Activated B cell treated with CpG ODN at 0.5 μM for 24 hours (primary cell): ENCODE measurements at regions not wholly inside any gene's neighbourhood (a gene's known extent, or its start where the extent isn't known, plus 50 kb on each side); places are given as distances from the start of the nearest gene placed in this dataset.

Experiments used
- ATAC-seq: fragments of 200-7000 bp; cut with Tn5 transposase; one replicate; pipeline ENCODE4 v1.10.0; 2021; ENCODE audit warnings: low read depth, mild to moderate bottlenecking, moderate library complexity
- CTCF ChIA-PET: fragments of 350-600 bp; sonication (Branson Sonifier 250); formaldehyde crosslinking; loops from one replicate; lab custom pipeline; 2021; ENCODE audit warnings: antibody characterized with exemption; lab: Charles Lee
- POLR2A ChIA-PET: fragments of 350-600 bp; sonication (Branson Sonifier 250); formaldehyde crosslinking; loops from one replicate; lab custom pipeline; 2021; ENCODE audit warnings: antibody characterized with exemption; lab: Charles Lee
- DNase-seq: peaks from one replicate; pipeline ENCODE4 v3.0.0; 2022
- H3K27ac Mint-ChIP-seq: one replicate; pipeline ENCODE4 v1.8.0; 2020; ENCODE audit warnings: mixed read lengths
- H3K27me3 Mint-ChIP-seq: one replicate; pipeline ENCODE4 v1.8.0; 2021; ENCODE audit warnings: mixed read lengths
- H3K36me3 Mint-ChIP-seq: one replicate; pipeline ENCODE4 v1.8.0; 2021; ENCODE audit warnings: low read depth, mixed read lengths
- H3K4me1 Mint-ChIP-seq: one replicate; pipeline ENCODE4 v1.8.0; 2021; ENCODE audit warnings: mixed read lengths
- H3K4me3 Mint-ChIP-seq: one replicate; pipeline ENCODE4 v1.8.0; 2020; ENCODE audit warnings: mild to moderate bottlenecking, mixed read lengths
- H3K9me3 Mint-ChIP-seq: one replicate; pipeline ENCODE4 v1.8.0; 2020; ENCODE audit warnings: mixed read lengths
- intact Hi-C: fragments of 100-400 bp; cut with micrococcal nuclease; formaldehyde crosslinking; loops from one replicate; pipeline ENCODE4 v1.15.1; 2024
- TF ChIP-seq, protein P1 (sequence below): fragments of 200-600 bp; IDR thresholded peaks from one replicate; pipeline ENCODE4 v1.8.0; 2022; ENCODE audit warnings: antibody characterized with exemption, mild to moderate bottlenecking

DNA sequence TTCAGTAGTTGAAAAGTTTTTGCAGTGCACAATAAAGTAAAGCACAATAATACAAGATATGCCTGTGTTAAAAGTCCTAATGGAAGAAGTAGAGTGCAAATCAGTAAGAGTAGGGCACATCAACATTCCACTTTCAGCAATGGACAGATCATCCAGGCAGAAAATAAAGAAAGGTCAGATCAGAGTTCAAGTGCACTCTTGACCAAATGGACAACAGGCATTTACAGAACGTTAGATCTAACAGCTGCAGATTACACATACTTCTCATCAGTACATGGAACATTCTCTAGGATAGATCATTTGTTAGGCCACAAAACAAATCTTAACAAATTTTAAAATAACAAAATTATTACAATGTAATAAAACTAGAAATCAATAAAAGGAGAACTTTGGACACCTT is 1373.5 kb upstream of the PABPC4L start:
- intact Hi-C loops: no loop called here
- H3K27me3 Mint-ChIP-seq: no peaks in the 10 kb centered on the region
- TF ChIP-seq, protein P1, sequence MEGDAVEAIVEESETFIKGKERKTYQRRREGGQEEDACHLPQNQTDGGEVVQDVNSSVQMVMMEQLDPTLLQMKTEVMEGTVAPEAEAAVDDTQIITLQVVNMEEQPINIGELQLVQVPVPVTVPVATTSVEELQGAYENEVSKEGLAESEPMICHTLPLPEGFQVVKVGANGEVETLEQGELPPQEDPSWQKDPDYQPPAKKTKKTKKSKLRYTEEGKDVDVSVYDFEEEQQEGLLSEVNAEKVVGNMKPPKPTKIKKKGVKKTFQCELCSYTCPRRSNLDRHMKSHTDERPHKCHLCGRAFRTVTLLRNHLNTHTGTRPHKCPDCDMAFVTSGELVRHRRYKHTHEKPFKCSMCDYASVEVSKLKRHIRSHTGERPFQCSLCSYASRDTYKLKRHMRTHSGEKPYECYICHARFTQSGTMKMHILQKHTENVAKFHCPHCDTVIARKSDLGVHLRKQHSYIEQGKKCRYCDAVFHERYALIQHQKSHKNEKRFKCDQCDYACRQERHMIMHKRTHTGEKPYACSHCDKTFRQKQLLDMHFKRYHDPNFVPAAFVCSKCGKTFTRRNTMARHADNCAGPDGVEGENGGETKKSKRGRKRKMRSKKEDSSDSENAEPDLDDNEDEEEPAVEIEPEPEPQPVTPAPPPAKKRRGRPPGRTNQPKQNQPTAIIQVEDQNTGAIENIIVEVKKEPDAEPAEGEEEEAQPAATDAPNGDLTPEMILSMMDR: no peak
- peaks cover 3% of the 10 kb centered on the region for H3K9me3 Mint-ChIP-seq
- ATAC-seq (no peak), DNase-seq (no peak)
- H3K4me1 Mint-ChIP-seq: no peaks in the 10 kb centered on the region
- no peak overlapping the region for H3K4me3 Mint-ChIP-seq
- H3K27ac Mint-ChIP-seq: no peak overlapping the region
- H3K36me3 Mint-ChIP-seq: no peaks in the 10 kb centered on the region
- ChIA-PET POLR2A (no interaction called here), CTCF (no interaction called here)

DNA sequence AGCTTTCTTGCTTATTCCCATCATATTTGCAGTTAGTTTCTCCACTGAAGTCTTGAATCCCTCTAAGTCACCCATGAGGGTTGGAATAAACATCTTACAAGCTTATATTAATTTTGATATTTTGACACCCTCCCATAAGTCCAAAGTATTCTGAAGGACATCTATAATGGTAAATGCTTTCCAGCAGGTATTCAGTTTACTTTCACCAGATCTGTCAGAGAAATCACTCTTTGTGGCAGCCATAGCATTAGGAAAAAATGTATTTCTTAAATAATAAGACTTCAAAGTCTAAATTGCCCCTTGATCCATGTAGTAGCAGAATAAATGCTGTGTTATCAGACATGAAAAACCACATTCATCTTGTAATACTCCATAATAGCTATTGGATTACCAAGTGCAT is 1371.7 kb upstream of the PABPC4L start:
- no peak overlapping the region for H3K27ac Mint-ChIP-seq
- H3K4me1 Mint-ChIP-seq: no peaks in the 10 kb centered on the region
- intact Hi-C loops: no loop called here
- peaks cover 3% of the 10 kb centered on the region for H3K9me3 Mint-ChIP-seq
- POLR2A ChIA-PET: no interaction called here
- DNase-seq (no peak), ATAC-seq (no peak)
- no peaks in the 10 kb centered on the region for H3K27me3 Mint-ChIP-seq
- H3K4me3 Mint-ChIP-seq: no peak overlapping the region
- CTCF ChIA-PET: no interaction called here
- H3K36me3 Mint-ChIP-seq: no peaks in the 10 kb centered on the region
- TF ChIP-seq, protein P1: no peak

DNA sequence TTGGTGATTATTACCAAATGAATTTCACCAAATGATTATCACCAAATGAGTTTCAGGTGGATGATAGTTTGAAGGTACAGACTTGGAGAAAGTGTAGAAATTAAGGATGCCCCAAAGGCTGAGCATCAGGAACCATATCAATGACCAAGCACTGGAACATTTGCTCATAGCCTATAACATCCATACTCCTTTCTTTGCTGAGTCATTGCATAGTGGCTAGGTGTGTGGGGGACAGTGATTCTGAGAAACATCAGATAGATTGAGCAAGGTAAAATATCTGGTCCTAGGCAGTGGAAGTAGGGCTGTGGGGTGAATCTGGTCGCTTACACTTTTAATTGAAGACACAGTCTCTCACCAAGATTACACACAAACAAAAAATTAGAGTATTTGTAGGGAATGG is 1362.5 kb upstream of the PABPC4L start:
- POLR2A ChIA-PET: no interaction called here
- intact Hi-C loops: no loop called here
- H3K9me3 Mint-ChIP-seq: no peaks in the 10 kb centered on the region

DNA sequence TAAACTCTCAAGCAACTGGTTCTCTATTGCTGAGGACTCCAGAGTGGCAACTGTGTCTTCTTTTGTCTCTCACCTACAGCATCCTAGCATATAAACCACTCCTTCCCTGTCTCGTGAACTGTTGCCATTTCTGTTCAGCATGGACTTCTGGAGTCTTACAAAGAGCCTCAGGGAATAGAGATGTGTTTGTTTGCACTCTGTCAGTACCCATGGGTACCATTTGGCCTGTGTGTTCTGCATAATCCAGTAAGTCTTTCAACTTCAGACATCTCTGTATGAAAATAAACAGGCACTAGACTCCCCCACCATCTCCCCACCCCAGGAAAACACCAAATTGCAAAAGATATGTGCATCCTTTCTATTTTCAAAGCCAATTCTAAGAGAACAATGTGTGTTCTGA is 1351.6 kb upstream of the PABPC4L start:
- DNase-seq (no peak), ATAC-seq (no peak)
- no peaks in the 10 kb centered on the region for H3K9me3 Mint-ChIP-seq
- intact Hi-C loops: no loop called here
- TF ChIP-seq, protein P1: no peak
- POLR2A ChIA-PET: no interaction called here
- no peaks in the 10 kb centered on the region for H3K27me3 Mint-ChIP-seq
- CTCF ChIA-PET: no interaction called here
- no peaks in the 10 kb centered on the region for H3K36me3 Mint-ChIP-seq
- no peaks in the 10 kb centered on the region for H3K4me1 Mint-ChIP-seq
- H3K27ac Mint-ChIP-seq: no peak overlapping the region
- H3K4me3 Mint-ChIP-seq: no peak overlapping the region

More for the DNA sequence above, 1362.5 kb upstream of the PABPC4L start:
- H3K36me3 Mint-ChIP-seq: no peaks in the 10 kb centered on the region
- H3K27ac Mint-ChIP-seq: no peak overlapping the region
- no peak overlapping the region for H3K4me3 Mint-ChIP-seq
- no peaks in the 10 kb centered on the region for H3K27me3 Mint-ChIP-seq
- H3K4me1 Mint-ChIP-seq: no peaks in the 10 kb centered on the region
- DNase-seq (no peak), ATAC-seq (no peak)
- TF ChIP-seq, protein P1: no peak
- CTCF ChIA-PET: no interaction called here

DNA sequence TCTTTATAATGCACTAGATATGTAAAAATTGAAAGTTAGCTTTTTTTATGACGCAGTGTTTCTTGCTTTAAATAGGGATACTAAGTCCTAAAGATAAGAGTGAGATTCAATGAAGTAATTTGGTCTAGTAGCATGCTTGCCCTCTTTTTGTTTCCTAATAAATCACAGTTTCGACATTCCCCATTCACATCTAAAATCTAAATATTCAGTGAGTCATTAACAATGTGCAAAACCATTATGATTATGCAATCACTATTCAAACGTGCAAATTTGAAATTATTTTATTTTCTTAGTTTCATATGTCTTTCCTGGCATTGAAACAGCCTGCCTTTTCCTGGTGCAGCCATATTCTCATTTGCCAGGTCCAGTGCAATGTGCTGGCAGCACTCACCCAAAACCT is 1350.5 kb upstream of the PABPC4L start:
- no peaks in the 10 kb centered on the region for H3K4me1 Mint-ChIP-seq
- no peaks in the 10 kb centered on the region for H3K9me3 Mint-ChIP-seq
- no peak overlapping the region for H3K4me3 Mint-ChIP-seq
- ChIA-PET CTCF (no interaction called here), POLR2A (no interaction called here)
- H3K27me3 Mint-ChIP-seq: no peaks in the 10 kb centered on the region
- intact Hi-C loops: no loop called here
- no peak overlapping the region for H3K27ac Mint-ChIP-seq
- no peak for DNase-seq
- no peak for ATAC-seq
- TF ChIP-seq, protein P1: no peak
- no peaks in the 10 kb centered on the region for H3K36me3 Mint-ChIP-seq
